ENCODE measurements at regions not wholly inside any gene's neighbourhood (a gene's known extent, or its start where the extent isn't known, plus 50 kb on each side); places are given as distances from the start of the nearest gene placed in this dataset.

DNA sequence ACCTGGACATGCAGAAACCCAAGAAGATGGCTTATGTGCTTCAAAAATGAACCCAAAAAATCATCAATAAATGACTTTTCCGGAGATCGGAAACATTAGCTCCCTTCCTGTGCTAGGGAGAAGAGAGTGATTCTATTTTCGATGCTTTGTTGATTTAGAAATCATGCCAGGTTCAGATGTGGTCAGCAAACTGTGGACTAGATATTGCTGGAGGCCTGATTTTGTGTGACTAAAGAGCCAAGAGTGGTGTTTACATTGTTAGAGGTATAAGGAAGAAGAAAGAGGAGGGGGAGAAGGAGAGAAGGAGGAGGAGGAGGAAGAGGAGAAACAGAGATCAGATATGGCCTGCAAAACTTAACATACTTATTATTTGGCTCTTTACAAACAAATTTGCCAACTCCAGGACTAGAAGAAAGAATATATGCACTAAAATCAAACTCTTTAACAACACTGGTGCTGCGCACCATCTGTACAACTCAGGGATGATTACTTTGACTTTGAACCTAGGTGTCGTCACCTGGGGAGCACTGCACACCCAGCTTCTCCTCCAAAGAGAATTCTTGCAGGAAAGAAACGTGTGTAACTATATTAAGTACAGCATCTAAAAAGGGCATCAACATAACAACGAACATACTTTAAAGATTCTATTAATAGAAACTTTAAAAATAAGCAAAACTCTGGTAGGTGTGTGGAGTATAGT, 664.9 kb upstream of the LCORL start:
- H3K4me1 ChIP-seq (ENCODE audit: insufficient read depth, low read length, poor library complexity, severe bottlenecking): no peaks in the 10 kb centered on the region
- H3F3A ChIP-seq (ENCODE audit: low read depth): no peaks in the 10 kb centered on the region
- no peaks in the 10 kb centered on the region for H3K79me2 ChIP-seq (ENCODE audit: insufficient read depth, low read length)
- TF ChIP-seq, protein P1, sequence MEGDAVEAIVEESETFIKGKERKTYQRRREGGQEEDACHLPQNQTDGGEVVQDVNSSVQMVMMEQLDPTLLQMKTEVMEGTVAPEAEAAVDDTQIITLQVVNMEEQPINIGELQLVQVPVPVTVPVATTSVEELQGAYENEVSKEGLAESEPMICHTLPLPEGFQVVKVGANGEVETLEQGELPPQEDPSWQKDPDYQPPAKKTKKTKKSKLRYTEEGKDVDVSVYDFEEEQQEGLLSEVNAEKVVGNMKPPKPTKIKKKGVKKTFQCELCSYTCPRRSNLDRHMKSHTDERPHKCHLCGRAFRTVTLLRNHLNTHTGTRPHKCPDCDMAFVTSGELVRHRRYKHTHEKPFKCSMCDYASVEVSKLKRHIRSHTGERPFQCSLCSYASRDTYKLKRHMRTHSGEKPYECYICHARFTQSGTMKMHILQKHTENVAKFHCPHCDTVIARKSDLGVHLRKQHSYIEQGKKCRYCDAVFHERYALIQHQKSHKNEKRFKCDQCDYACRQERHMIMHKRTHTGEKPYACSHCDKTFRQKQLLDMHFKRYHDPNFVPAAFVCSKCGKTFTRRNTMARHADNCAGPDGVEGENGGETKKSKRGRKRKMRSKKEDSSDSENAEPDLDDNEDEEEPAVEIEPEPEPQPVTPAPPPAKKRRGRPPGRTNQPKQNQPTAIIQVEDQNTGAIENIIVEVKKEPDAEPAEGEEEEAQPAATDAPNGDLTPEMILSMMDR (conservative IDR thresholded peaks at IDR 0.05; ENCODE audit: low read length): no peak
- no peak for TF ChIP-seq EZH2phosphoT487 (IDR thresholded peaks at IDR 0.05; ENCODE audit: borderline replicate concordance)
- H3K27me3 ChIP-seq (ENCODE audit: insufficient read depth, low read length, poor library complexity, severe bottlenecking): no peaks in the 10 kb centered on the region
- no peaks in the 10 kb centered on the region for H4K20me1 ChIP-seq (ENCODE audit: insufficient read depth, low read length, poor library complexity, severe bottlenecking)
- no peaks in the 10 kb centered on the region for H3K36me3 ChIP-seq (ENCODE audit: insufficient read depth, low read length)
- no peak overlapping the region for H2AFZ ChIP-seq (ENCODE audit: low read length)
- H3K4me3 ChIP-seq (ENCODE audit: low read length, poor library complexity, severe bottlenecking): no peak overlapping the region
- H3K9ac ChIP-seq (ENCODE audit: low read depth, low read length, poor library complexity, severe bottlenecking): no peak overlapping the region
- H3K4me2 ChIP-seq (ENCODE audit: low read depth, low read length, poor library complexity, severe bottlenecking): no peak overlapping the region
- H3K9me3 ChIP-seq (ENCODE audit: insufficient read depth, low read depth, low read length): no peaks in the 10 kb centered on the region
- H3K9me2 ChIP-seq (replicated peaks; ENCODE audit: low read depth, low read length): no peaks in the 10 kb centered on the region

DNA sequence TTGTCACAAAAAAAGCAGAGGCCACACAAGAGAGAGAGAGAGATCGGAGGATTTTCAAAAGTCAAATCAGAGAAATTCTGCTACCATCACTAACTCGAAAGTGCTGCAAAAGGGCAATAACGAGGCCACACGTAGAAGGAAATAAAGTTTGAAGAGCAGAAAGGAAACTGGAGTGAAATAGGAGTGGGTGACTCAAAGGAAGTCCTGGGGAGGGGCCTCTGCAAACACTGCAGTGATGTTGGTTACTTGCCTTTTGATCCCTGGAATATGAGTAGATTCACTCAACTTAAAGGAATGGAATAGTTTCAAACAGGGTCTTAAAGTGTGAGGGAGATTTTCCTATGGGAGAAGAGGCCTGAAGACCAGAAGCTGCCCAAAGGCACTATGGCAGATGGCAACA, 663.4 kb upstream of the LCORL start:
- H3K4me1 ChIP-seq (ENCODE audit: insufficient read depth, low read length, poor library complexity, severe bottlenecking): no peaks in the 10 kb centered on the region
- no peaks in the 10 kb centered on the region for H3K9me2 ChIP-seq (replicated peaks; ENCODE audit: low read depth, low read length)
- TF ChIP-seq, protein P1 (conservative IDR thresholded peaks at IDR 0.05; ENCODE audit: low read length): no peak
- no peak for TF ChIP-seq EZH2phosphoT487 (IDR thresholded peaks at IDR 0.05; ENCODE audit: borderline replicate concordance)
- H3K4me3 ChIP-seq (ENCODE audit: low read length, poor library complexity, severe bottlenecking): no peak overlapping the region
- no peaks in the 10 kb centered on the region for H3K9me3 ChIP-seq (ENCODE audit: insufficient read depth, low read depth, low read length)
- no peaks in the 10 kb centered on the region for H3K27me3 ChIP-seq (ENCODE audit: insufficient read depth, low read length, poor library complexity, severe bottlenecking)
- H3K79me2 ChIP-seq (ENCODE audit: insufficient read depth, low read length): no peaks in the 10 kb centered on the region
- H3F3A ChIP-seq (ENCODE audit: low read depth): no peaks in the 10 kb centered on the region
- H3K36me3 ChIP-seq (ENCODE audit: insufficient read depth, low read length): no peaks in the 10 kb centered on the region
- H3K4me2 ChIP-seq (ENCODE audit: low read depth, low read length, poor library complexity, severe bottlenecking): no peak overlapping the region
- H2AFZ ChIP-seq (ENCODE audit: low read length): no peak overlapping the region
- no peak overlapping the region for H3K9ac ChIP-seq (ENCODE audit: low read depth, low read length, poor library complexity, severe bottlenecking)
- no peaks in the 10 kb centered on the region for H4K20me1 ChIP-seq (ENCODE audit: insufficient read depth, low read length, poor library complexity, severe bottlenecking)

GRCh38 chr4:18676526-18676915, 655.0 kb upstream of the LCORL start:
- Histone ChIP-seq H4K20me1 (ENCODE audit: insufficient read depth, low read length, poor library complexity, severe bottlenecking) (no peaks in the 10 kb centered on the region), H3F3A (ENCODE audit: low read depth) (no peaks in the 10 kb centered on the region), H3K9me2 (replicated peaks; ENCODE audit: low read depth, low read length) (no peaks in the 10 kb centered on the region), H3K4me3 (ENCODE audit: low read length, poor library complexity, severe bottlenecking) (no peak overlapping the region), H3K27me3 (ENCODE audit: insufficient read depth, low read length, poor library complexity, severe bottlenecking) (no peaks in the 10 kb centered on the region), H3K36me3 (ENCODE audit: insufficient read depth, low read length) (no peaks in the 10 kb centered on the region), H3K9me3 (ENCODE audit: insufficient read depth, low read depth, low read length) (no peaks in the 10 kb centered on the region), H3K79me2 (ENCODE audit: insufficient read depth, low read length) (no peaks in the 10 kb centered on the region), H3K4me2 (ENCODE audit: low read depth, low read length, poor library complexity, severe bottlenecking) (no peak overlapping the region), H3K9ac (ENCODE audit: low read depth, low read length, poor library complexity, severe bottlenecking) (no peak overlapping the region), H2AFZ (ENCODE audit: low read length) (no peak overlapping the region), H3K4me1 (ENCODE audit: insufficient read depth, low read length, poor library complexity, severe bottlenecking) (no peaks in the 10 kb centered on the region)
- no peak for TF ChIP-seq EZH2phosphoT487 (IDR thresholded peaks at IDR 0.05; ENCODE audit: borderline replicate concordance)
- TF ChIP-seq, protein P1 (conservative IDR thresholded peaks at IDR 0.05; ENCODE audit: low read length): no peak

All from Loucy (cell line).